Activated naive CD4-positive, alpha-beta T cell treated with anti-CD3 and anti-CD28 coated beads, Interleukin-2, amount 50 U/mL, for 24 hours (primary cell): ENCODE measurements at regions not wholly inside any gene's neighbourhood (a gene's known extent, or its start where the extent isn't known, plus 50 kb on each side); places are given as distances from the start of the nearest gene placed in this dataset.

ENCODE experiments used
- H3K27ac Mint-ChIP-seq: one replicate; pipeline ENCODE4 v1.8.0; 2021; ENCODE audit warnings: mild to moderate bottlenecking, mixed read lengths
- H3K27me3 Mint-ChIP-seq: one replicate; pipeline ENCODE4 v1.8.0; 2021; ENCODE audit warnings: mixed read lengths
- H3K36me3 Mint-ChIP-seq: one replicate; pipeline ENCODE4 v1.8.0; 2021; ENCODE audit warnings: mixed read lengths
- H3K4me1 Mint-ChIP-seq: one replicate; pipeline ENCODE4 v1.8.0; 2021; ENCODE audit warnings: mixed read lengths
- H3K4me3 Mint-ChIP-seq: one replicate; pipeline ENCODE4 v1.8.0; 2021; ENCODE audit warnings: mild to moderate bottlenecking, mixed read lengths
- H3K9me3 Mint-ChIP-seq: one replicate; pipeline ENCODE4 v1.8.0; 2021; ENCODE audit warnings: mixed read lengths

DNA sequence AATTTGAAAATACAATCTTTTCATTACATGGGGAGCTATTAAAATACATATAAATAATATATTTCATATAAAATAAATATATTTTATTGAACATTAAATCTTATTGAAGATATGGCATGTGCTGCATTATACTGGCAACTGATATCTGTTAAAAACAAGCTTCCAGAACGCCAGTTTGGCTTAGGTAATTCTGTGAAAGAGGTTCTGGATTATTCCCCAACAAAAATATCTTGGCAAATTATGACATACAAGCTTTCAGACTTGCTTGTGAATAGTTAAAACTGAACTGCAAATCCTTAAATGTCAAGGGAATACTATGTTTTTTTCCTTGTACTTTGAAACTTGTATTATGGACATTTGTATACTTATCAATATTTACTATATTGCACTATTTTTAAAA is 210.2 kb upstream of the LCORL start:
- Mint-ChIP-seq H3K27me3 (peaks cover 10% of the 10 kb centered on the region), H3K27ac (no peak overlapping the region), H3K36me3 (no peaks in the 10 kb centered on the region), H3K4me3 (no peak overlapping the region), H3K4me1 (no peaks in the 10 kb centered on the region), H3K9me3 (peaks cover 23% of the 10 kb centered on the region)

DNA sequence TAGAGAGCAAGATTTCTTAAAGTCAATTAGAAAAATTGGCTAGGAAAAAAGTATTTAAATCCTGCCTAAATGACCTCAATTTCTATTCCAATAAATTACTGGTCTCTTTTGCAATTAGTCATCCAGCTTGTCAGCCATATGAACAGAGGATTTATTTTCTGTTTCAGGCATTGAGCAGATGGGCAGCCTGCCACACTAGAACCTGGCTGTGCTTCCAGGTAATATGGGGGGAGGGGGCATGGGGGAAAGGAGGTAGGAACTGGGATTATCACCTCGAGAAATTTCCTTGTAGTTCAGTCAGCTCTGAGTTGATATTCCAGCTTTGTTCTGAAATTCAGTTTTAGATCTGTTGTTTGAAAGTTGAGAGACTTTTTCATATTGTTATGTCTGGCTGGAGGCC is 206.3 kb upstream of the LCORL start:
- Mint-ChIP-seq H3K4me3 (no peak overlapping the region), H3K27me3 (peaks cover 2% of the 10 kb centered on the region), H3K4me1 (no peaks in the 10 kb centered on the region), H3K27ac (no peak overlapping the region), H3K36me3 (no peaks in the 10 kb centered on the region), H3K9me3 (peaks cover 19% of the 10 kb centered on the region)

DNA sequence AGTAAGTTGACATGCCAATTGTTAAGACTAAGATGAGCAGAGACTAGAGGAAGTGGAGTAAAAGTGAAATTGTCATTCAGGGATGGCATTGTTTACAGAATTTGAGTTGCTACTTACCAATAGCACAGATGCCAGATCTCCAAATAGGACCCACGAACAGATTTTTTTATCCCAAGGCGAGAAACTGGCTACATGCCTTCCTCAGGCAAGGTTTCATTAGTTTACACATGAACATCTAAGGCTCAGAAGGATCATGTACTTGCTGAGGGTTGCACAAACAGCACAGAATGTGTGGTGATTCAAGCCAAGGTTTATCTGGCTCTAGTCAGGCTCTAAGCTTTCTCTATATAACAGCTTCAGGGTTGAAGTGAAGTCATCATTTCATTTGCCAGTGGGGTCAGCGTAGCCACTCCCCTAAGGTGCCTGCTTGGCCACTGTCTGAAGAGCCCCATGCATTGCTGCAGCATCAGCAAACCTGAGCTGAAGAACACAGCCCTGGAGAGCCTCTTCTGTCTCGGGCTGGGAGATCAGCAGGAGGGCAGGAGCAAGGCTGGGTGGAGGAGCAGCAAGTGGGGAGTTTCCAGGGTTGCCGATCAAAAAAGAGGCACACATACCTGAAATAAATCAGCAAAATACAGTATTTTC is 193.0 kb upstream of the LCORL start:
- no peaks in the 10 kb centered on the region for H3K36me3 Mint-ChIP-seq
- H3K4me1 Mint-ChIP-seq: no peaks in the 10 kb centered on the region
- no peak overlapping the region for H3K4me3 Mint-ChIP-seq
- H3K27ac Mint-ChIP-seq: no peak overlapping the region
- peaks cover 5% of the 10 kb centered on the region for H3K9me3 Mint-ChIP-seq
- H3K27me3 Mint-ChIP-seq: peaks cover 18% of the 10 kb centered on the region

DNA sequence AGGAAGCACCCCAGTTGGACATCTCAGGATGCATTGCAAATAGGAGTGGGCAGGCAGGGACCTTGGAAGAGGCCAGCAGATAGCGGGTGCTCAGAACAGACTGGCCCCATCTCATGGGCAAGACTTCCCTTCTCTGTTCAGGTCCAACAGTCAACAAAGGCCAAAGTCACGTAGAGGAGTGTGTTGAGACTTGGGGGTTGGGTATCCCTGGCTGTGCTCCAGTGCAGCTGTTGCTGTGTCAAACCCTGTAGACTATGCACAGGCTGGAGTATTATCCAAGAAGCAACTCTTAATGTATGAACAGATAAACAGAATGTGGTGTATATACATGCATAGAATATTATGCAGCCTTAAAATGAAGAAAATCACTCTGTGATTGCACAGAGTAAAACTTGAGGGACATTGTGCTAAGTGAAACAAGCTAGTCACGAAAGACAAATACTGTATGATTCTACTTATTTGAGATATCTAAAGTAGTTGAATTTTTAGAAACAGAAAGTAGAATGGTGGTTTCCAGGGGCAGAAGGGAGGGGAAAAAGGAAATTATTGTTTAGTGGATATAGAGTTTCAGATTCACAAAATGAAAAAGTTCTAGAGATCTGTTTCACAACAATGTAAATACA is 192.1 kb upstream of the LCORL start:
- no peaks in the 10 kb centered on the region for H3K4me1 Mint-ChIP-seq
- H3K36me3 Mint-ChIP-seq: no peaks in the 10 kb centered on the region
- H3K27ac Mint-ChIP-seq: no peak overlapping the region
- H3K9me3 Mint-ChIP-seq: peaks cover 5% of the 10 kb centered on the region
- H3K27me3 Mint-ChIP-seq: peaks cover 18% of the 10 kb centered on the region
- H3K4me3 Mint-ChIP-seq: no peak overlapping the region

DNA sequence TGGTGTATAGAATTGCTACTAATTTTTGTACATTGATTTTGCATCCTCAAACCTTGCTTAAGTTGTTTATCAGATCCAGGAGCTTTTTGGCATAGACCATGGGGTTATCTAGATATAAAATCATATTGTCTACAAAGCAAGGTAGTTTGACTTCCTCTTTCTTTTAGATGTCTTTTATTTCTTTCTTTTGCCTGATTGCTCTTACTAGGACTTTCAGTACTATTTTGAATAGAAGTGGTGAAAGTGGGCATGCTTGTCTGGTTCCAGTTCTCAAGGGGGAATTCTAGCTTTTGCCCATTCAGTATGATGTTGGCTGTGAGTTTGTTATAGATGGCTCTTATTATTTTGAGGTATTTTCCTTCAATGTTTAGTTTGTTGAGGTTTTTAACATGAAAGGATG is 187.9 kb upstream of the LCORL start:
- Mint-ChIP-seq H3K27me3 (peaks cover 16% of the 10 kb centered on the region), H3K4me1 (no peaks in the 10 kb centered on the region), H3K36me3 (no peaks in the 10 kb centered on the region), H3K9me3 (peaks cover 5% of the 10 kb centered on the region), H3K27ac (no peak overlapping the region), H3K4me3 (no peak overlapping the region)

DNA sequence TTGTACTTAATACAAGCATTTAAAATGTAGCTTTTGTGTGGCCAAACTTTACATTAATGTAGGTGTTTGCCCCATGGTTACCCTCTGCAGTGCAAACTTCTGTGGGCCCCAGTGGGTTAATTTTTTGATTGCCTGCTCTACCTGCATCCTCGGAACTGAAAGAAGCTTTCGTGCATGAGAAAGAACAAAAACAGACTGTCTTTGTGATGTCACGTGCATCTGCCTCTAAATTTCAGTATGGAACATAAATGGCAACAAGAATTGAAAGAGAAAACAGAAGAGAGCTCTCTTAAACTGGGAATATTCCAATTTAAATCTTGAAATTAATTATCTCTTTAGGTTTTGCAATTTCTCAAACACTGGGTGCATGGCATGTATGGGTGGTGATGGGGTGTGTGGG is 182.4 kb upstream of the LCORL start:
- Mint-ChIP-seq H3K4me3 (no peak overlapping the region), H3K27ac (no peak overlapping the region), H3K4me1 (no peaks in the 10 kb centered on the region), H3K27me3 (peaks cover 5% of the 10 kb centered on the region), H3K9me3 (no peaks in the 10 kb centered on the region), H3K36me3 (no peaks in the 10 kb centered on the region)

DNA sequence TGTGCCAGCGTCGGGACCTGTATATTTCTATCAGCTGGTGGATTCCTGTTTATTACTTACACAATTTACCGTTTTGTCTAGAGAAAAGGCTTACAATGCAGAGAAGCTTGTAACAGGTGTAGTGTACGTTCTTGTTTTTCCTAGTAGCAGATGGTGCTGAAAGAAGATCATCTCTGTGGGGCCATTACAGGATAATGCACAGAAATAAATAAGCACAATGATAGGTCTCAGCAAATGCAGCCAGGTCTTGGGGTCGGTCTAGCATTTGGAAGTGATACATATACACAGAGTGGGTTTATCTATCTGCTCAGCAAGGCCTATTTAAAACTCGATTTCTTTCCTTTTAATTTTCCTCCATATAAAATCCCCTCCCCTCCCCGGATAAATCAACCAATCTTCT is 180.9 kb upstream of the LCORL start:
- Mint-ChIP-seq H3K36me3 (no peaks in the 10 kb centered on the region), H3K9me3 (no peaks in the 10 kb centered on the region), H3K4me3 (no peak overlapping the region), H3K27ac (no peak overlapping the region), H3K27me3 (peaks cover 5% of the 10 kb centered on the region), H3K4me1 (no peaks in the 10 kb centered on the region)

DNA sequence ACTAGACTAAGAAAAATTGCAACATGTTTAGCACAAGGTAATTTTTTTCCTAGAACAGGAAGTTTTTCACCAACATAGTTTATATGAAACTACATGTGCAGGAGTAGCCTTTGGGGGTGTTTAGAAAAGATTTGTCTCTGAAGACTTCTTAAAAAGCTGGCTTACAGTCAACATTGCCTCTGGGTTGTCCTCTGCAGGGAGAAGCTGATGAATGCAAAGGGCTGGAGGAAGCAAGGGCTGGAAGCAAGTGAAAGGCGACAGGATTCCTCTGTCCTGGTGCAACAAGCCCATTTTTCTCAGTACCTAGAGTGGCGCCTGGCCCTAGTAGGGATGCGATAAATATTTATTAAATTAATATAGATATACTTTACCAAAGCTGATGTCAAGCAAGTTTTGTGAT is 180.3 kb upstream of the LCORL start:
- H3K4me3 Mint-ChIP-seq: no peak overlapping the region

DNA sequence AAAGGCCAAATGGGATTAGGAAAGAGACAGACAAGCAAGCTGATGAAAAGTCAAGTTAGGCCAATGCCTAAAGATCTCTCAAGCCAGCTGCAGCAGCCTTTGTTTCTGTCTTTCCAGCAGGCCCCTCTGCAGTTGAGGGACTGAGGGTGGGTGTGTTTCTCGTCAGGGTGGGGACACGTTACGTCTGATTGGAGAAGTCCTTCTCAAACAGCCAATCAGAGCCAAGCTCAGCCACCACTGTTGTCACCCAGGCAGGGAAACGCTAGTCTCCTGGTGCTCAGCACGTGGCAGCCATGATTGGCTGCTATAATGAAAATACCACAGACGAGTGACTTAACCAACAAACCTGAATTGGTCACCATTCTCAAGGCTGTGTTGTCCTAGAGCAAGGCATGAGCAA is 177.1 kb upstream of the LCORL start:
- Mint-ChIP-seq H3K36me3 (no peaks in the 10 kb centered on the region), H3K27me3 (peaks cover 8% of the 10 kb centered on the region), H3K4me1 (no peaks in the 10 kb centered on the region), H3K9me3 (no peaks in the 10 kb centered on the region), H3K4me3 (no peak overlapping the region), H3K27ac (no peak overlapping the region)

More for the DNA sequence above, 180.3 kb upstream of the LCORL start:
- H3K4me1 Mint-ChIP-seq: no peaks in the 10 kb centered on the region
- H3K27me3 Mint-ChIP-seq: peaks cover 5% of the 10 kb centered on the region
- no peaks in the 10 kb centered on the region for H3K9me3 Mint-ChIP-seq
- no peak overlapping the region for H3K27ac Mint-ChIP-seq
- H3K36me3 Mint-ChIP-seq: no peaks in the 10 kb centered on the region

DNA sequence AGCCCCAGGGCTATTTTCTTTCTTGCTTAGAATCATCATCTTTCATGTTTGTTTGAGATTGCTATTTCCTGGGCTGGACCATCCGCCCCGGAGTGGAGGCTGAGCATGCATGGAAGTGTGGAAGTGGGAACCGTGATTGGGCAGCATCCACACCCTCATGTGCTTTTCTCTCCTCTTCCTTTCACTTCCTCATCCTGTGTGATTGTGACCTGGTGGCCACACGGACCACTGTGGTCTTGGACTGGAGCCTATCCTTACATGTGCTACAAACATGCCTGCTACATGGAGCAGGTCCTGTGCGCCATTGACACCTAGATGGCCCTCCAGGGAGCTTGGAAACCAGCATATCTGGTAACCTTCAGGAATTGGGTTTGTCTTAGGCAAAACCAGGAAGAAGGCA is 175.9 kb upstream of the LCORL start:
- Mint-ChIP-seq H3K9me3 (no peaks in the 10 kb centered on the region), H3K4me1 (no peaks in the 10 kb centered on the region), H3K36me3 (no peaks in the 10 kb centered on the region), H3K4me3 (no peak overlapping the region), H3K27me3 (peaks cover 8% of the 10 kb centered on the region), H3K27ac (no peak overlapping the region)

DNA sequence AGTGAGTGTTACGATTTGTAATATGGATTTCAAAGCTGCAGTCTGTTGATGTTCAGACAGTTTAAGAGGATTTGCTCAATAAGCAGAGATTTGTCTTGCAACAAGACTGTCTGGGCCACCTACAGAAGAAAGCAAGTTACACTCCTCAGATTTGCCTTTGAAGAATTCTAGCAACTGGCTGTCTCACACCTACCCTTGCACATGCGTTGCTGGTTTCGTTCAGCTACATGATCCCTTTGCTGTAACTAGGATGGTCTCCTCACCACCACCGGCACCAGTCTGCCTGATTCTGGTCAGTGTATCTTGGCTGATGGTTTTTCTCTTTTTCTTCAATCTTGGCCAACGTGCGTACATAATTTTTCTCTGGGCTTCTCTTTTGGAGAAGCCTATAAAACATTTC is 172.7 kb upstream of the LCORL start:
- H3K27ac Mint-ChIP-seq: no peak overlapping the region
- no peak overlapping the region for H3K4me3 Mint-ChIP-seq
- peaks cover 2% of the 10 kb centered on the region for H3K27me3 Mint-ChIP-seq
- H3K9me3 Mint-ChIP-seq: no peaks in the 10 kb centered on the region
- H3K36me3 Mint-ChIP-seq: no peaks in the 10 kb centered on the region
- no peaks in the 10 kb centered on the region for H3K4me1 Mint-ChIP-seq

DNA sequence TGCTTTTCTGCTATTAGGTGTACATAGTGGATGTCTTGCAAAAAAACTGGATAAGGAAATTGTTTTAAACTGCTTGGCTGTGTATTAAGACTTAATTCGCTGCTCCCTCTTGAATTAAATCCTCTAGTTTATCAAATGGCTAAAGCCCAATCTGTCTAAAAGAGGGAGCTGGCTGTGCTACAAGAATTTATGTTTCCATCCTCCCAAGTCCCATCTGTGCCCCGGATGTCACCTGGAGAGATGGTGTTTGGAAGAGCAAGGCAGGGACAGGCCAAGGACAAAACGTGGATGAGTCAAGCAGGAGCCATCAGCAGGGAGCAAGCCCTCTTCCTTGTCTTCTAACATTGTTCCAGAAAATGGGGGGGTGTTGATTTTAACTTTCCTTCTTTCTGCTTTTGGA is 171.3 kb upstream of the LCORL start:
- H3K4me1 Mint-ChIP-seq: no peaks in the 10 kb centered on the region
- no peaks in the 10 kb centered on the region for H3K9me3 Mint-ChIP-seq
- H3K4me3 Mint-ChIP-seq: no peak overlapping the region
- peaks cover 2% of the 10 kb centered on the region for H3K27me3 Mint-ChIP-seq
- H3K27ac Mint-ChIP-seq: no peak overlapping the region
- no peaks in the 10 kb centered on the region for H3K36me3 Mint-ChIP-seq

DNA sequence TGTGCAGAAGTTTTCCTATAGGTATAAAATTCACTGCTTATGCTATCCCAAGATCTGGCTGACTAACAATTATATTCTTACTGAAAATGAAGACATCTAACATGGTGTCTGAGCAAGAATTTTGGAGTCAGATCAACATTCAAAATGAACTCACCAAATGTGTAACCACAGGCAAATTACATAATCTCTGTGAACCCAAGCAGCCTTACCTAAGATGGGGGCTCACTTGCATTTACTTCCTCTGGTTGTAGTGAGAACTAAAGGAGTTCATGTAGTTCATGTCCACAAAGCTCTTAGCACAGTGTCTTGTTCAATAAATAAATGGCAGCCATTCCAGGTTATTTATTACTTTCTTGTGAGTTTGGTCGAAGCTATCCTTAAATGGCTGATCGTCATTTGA is 163.9 kb upstream of the LCORL start:
- H3K9me3 Mint-ChIP-seq: no peaks in the 10 kb centered on the region
- no peaks in the 10 kb centered on the region for H3K36me3 Mint-ChIP-seq
- H3K4me1 Mint-ChIP-seq: no peaks in the 10 kb centered on the region
- peaks cover 2% of the 10 kb centered on the region for H3K27me3 Mint-ChIP-seq
- no peak overlapping the region for H3K27ac Mint-ChIP-seq
- no peak overlapping the region for H3K4me3 Mint-ChIP-seq

DNA sequence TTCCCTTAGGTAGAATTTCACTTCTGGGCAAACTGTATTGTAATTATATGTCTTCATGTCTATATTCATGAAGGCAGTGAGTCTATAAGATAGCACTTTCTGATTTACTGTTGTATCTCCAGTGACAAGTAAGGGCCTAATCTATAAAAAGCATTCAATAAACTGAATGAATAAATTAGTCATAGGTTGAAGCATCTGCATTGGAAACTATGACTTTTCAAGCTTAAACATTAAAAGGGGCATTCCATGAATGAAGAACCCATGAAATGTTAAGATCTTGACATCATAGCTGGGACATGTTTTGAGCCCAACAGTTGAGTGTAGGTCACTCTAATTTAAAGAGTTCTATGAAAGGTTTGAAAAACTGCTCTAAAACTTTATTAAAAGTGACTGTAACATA is 159.3 kb upstream of the LCORL start:
- H3K9me3 Mint-ChIP-seq: no peaks in the 10 kb centered on the region
- H3K36me3 Mint-ChIP-seq: no peaks in the 10 kb centered on the region
- H3K4me1 Mint-ChIP-seq: no peaks in the 10 kb centered on the region
- H3K4me3 Mint-ChIP-seq: no peak overlapping the region
- H3K27ac Mint-ChIP-seq: no peak overlapping the region
- peaks cover 10% of the 10 kb centered on the region for H3K27me3 Mint-ChIP-seq

DNA sequence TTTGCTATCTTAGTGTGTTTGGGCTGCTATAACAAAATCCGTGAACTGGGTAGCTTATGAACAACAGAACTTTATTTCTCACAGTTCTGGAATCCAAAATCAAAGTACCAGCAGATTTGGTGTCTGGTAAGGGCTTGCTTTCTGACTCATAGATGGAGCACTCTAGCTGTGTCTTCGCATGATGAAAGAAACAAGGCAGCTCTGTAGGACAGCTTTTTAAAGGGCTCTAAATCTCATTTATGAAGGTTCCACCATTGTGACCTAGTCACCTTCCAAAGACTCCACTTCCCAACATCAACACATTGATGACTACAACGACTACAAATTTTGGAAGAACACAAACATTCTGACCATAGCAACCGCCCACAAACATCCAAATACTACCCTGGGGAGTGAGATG is 158.6 kb upstream of the LCORL start:
- Mint-ChIP-seq H3K9me3 (no peaks in the 10 kb centered on the region), H3K27ac (no peak overlapping the region), H3K4me3 (no peak overlapping the region), H3K4me1 (no peaks in the 10 kb centered on the region), H3K36me3 (no peaks in the 10 kb centered on the region), H3K27me3 (peaks cover 10% of the 10 kb centered on the region)

DNA sequence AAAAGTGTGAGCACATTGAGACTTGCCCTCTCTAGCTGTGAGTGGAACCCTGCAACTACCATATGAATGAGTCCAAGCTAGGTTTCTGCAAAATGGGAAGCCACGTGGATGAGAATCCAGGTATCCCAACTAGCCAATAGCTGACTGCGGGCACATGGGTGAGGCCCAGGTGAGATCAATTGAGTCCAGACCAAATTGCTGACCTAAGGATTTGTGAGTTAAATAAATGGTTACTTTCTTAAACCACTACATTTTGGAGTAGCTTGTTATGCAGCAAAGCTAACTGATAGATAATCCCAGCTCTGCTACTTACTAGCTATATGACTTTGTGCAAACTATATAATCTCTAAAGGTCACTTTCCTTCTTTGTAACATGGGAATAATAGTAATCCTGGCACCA is 150.3 kb upstream of the LCORL start:
- no peaks in the 10 kb centered on the region for H3K9me3 Mint-ChIP-seq
- no peaks in the 10 kb centered on the region for H3K4me1 Mint-ChIP-seq
- no peak overlapping the region for H3K4me3 Mint-ChIP-seq
- H3K27me3 Mint-ChIP-seq: peaks cover 9% of the 10 kb centered on the region
- no peaks in the 10 kb centered on the region for H3K36me3 Mint-ChIP-seq
- H3K27ac Mint-ChIP-seq: no peak overlapping the region

DNA sequence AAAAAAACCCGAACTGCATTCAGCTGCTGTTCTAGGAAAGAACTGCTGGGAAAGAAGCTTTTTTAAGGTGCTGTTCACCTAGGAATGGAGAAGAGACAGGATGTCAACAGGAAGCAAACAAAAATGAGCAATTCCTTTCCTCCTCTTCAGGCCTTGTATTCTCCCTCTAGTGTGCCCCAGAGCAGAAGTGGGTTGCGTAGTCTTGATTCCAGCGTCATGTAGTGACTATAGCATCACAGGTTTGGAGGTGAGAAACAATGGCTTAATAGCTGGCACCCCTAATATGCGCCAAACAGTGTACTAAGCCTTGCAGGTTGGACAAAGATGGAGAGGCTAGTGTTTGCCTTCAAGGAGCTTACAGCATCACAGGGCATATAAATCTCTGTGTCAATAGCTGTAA is 146.3 kb upstream of the LCORL start:
- Mint-ChIP-seq H3K4me1 (no peaks in the 10 kb centered on the region), H3K36me3 (no peaks in the 10 kb centered on the region), H3K27ac (no peak overlapping the region), H3K9me3 (peaks cover 13% of the 10 kb centered on the region), H3K27me3 (peaks cover 17% of the 10 kb centered on the region), H3K4me3 (no peak overlapping the region)
